NCI-H460 (cell line): ENCODE measurements at regions not wholly inside any gene's neighbourhood (a gene's known extent, or its start where the extent isn't known, plus 50 kb on each side); places are given as distances from the start of the nearest gene placed in this dataset.
"Not testable (repeated sequence)": the region's sequence is repeated elsewhere in the genome, so short reads cannot be mapped to it uniquely, and the experiment has no call there.

Source experiments
- DNase-seq: peaks from one replicate; pipeline ENCODE4 v3.0.0-alpha.2; 2016; ENCODE audit warnings: low read depth; ENCODE audit errors: extremely low read depth

- no peak for DNase-seq
These were observed 417.4 kb downstream of the NDFIP2 start for GRCh38 chr13:79898202-79898826.

DNA sequence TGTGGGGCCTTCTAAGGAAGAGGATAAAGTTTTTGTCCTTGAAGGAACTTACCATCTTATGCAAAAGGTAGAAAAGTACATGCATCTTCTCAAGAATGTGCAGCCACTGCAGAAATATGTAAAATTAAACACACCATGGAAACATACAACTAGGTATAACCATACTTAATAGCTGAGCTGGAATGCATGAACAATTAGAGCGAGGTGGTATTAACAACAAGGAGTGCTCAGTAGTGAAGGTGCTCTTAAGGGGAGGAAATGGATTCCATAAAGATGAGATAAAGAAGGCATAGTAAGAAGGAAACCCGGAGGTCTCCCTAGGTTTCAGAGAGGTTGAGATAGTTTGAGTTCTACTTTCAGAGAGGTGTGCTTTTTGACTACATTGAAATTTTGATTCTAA, 415.9 kb downstream of the NDFIP2 start:
- no peak for DNase-seq

GRCh38 chr13:79895416-79895815, 414.5 kb downstream of the NDFIP2 start:
- DNase-seq, result no peak

DNA sequence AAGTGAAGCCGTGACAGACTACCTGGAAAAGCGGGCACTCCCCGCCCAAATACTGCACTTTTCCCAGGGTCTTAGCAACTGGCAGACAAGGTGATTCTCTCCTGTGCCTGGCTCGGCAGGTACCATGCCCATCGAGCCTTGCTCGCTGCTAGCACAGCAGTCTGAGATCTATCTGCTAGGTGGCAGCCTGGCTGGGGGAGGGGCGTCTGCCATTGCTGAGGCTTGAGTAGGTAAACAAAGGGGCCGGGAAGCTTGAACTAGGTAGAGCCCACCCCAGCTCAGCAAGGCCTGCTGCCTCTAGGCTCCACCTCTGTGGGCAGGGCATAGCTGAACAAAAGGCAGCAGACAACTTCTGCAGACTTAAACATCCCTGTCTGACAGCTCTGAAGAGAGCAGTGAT, 406.3 kb downstream of the NDFIP2 start:
- DNase-seq, result not testable (repeated sequence)

GRCh38 chr13:79886601-79887000, 405.6 kb downstream of the NDFIP2 start:
- DNase-seq, result no peak

DNA sequence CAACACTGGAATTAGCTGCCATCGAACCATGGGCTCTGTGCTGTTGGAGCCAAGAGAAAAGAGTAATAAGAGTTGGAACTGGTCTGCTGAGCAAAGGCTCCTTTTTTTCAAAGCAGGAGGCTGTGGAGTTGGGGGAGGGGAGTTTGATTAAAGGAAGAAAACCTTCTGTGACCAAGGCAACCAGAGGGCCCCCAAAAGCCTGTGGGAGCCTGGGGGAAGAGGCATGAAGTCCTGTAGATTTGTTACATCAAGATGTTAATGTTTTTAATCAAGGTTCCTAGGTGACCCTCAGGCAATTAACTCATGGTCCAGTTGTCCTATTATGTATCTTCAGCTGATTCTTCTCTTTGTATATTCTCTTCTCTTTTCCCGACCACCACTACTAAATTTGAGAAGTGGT, 403.9 kb downstream of the NDFIP2 start:
- DNase-seq, result no peak

DNA sequence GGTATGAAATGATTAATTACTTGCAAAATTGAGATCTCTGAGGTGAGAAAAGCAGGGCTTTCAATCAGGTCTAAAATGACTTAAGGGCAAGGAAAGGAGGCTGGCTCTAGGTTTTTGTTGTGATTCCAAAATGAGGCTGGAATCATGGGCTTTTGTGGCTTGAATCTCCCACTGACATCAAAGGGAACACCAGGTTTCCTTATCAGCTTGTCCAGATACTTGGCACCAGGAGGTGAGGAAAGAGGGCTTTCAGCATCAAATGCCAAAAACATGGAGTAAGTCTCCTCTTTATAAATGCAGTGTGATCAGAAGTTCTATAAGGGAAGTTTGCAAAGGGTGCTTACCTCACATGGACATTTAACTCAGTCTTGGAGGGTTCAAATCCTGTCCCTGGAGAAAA, 402.3 kb downstream of the NDFIP2 start:
- DNase-seq, result no peak

DNA sequence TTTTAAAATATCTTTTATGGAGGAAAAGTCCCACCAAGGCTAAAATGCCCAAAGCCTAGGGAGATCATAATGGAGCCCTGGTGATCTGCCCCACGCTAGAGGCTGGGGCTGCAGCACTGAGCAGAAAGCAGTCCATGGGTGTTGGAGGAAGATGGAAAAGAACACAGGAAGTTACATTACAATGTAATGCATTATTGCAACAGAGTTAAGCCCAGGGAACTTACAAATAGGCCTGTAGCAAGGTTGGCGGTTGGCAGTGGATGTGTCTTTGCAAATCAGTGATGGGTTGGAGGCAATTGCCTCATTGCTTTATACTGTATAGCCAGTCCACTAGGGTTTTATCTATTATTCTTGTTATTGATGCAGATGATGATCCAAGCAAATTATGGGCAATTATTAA, 399.9 kb downstream of the NDFIP2 start:
- no peak for DNase-seq

DNA sequence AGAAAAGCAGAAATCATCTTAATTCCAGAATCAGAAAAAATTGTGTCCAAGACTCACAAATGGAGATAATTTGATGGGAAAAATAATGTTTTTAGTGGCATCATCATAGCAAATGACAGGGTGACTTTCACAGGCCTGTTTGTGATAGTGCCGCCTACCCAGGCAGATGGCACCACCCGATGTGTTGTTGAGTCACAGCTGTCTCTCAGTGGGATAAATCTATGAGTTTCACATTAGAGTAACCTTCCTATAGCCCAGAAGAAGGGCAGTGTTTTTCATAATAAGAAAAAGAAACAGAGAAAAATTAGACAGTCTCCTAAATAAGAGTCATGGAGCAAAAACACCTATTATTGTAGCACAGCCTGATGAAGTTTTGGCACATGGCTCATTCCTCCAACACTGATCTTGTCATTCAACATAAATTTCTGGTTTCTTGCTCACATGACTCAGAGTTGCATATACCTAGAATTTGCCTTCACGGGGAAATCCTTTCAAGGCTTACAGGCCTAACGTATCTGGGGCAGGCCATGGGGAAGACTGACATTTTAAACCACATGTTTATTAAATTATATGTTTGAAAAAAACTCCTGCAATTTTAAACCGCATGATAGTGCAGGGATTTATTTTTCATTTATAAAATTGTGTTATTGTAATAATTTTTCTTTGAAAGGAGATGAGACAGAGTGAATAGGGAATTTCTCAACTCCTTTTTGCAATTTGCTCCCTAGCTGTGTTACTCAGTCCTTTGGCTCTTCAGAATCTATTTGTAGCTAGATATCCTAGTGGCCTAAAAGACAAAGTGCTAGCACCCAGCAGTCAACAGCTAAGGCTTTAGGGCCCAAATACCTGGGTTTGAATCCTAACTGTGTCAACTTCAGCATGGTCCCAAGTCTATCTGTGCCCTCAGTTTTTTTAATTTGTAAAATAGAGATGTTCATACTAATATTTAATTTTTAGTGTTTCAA, 393.7 kb downstream of the NDFIP2 start:
- DNase-seq, result no peak

DNA sequence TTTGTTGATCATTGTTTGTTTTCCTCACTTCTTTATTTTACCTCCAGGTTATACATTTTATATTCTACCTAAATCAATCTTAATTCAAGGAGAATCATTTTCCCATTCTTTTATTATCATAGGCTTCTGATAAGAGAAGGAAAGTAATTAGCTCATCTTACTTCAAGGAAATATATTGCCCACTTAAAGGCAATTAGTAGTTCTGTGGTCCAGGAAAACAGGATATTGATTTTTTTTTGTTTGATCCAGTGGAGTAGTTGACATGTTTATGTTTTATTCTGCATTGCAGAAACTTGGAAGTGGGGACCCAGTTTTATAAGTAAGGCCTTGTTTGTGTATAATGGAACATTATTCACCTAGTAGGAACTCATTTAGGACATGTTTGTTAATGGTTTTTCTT, 390.6 kb downstream of the NDFIP2 start:
- no peak for DNase-seq

GRCh38 chr13:79870766-79871165, 389.8 kb downstream of the NDFIP2 start:
- no peak for DNase-seq

GRCh38 chr13:79870123-79870522, 389.2 kb downstream of the NDFIP2 start:
- DNase-seq, result no peak

GRCh38 chr13:79869326-79869725, 388.4 kb downstream of the NDFIP2 start:
- no peak for DNase-seq

DNA sequence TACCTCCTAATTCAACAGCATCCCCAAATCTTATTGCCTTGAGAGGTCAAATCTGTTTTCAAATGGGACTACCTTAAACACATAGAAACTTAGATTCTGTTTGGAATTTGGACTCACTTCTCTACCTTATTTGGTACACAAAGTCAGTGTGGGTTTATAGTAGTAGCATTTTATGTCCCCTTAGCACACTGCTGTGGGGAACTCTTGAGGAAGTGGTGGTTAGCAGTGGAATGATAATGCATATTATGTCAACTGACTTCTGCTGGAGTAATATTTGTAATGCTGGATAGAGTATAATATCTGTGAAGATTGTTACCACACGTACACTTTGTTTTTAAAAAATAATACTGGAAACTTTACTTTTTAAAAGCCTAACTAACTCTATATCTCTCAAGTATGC, 386.3 kb downstream of the NDFIP2 start:
- DNase-seq, result no peak

DNA sequence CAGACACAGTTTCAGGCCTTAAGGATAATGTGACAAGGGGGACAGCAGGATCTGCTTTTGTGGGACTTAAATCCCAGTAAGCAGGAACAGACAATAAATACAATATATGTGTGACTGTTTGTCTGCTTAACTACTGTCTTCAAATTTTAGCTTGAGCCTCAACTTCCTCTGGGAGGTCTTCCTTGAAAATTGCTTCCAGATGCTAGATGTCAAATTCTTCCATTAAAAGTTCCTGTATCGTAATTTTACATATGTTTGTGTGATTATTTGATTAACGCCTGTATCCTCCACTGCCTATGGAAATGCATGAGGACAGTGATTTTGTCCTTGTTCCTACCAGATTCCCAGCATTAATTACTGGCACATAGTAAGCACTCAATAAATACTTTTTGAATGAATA, 385.5 kb downstream of the NDFIP2 start:
- DNase-seq, result no peak

DNA sequence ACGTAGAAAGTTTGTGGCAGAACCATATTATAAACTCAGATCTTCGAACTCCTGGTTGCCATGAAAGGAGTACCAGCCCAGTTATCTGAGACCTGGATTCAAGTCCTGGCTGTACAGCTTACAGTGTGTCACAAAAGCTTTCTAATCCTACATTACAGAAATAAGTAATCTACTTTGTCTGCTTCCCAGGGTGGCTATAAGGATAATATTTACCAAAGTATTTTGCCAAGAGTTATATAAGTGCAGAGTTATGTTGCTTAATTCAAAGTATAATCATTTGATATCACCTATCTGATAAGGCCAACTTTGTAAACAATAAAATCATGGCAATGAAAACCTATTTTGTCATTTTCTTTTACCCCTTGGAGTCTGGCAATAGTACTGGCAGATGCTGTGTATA, 381.6 kb downstream of the NDFIP2 start:
- no peak for DNase-seq

DNA sequence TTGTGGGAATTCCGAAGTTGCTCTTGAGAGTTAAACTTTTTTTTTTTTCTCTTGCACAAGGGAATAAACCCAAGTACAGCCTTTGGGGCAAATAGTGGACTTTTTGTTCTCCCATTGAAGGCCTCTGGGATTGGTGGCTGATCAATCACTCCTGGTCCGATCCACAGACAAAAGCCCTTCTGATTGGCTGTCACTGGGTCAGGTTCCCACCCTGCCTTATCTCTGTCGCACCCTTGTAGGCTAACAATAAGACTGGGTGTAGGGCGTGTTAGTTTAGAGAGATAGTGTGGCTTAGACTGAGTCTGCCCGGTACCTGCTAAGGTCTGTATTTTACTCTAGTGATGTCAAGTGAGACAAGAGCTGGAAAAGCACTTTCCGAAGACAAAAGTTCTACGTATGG, 380.8 kb downstream of the NDFIP2 start:
- DNase-seq, result no peak

DNA sequence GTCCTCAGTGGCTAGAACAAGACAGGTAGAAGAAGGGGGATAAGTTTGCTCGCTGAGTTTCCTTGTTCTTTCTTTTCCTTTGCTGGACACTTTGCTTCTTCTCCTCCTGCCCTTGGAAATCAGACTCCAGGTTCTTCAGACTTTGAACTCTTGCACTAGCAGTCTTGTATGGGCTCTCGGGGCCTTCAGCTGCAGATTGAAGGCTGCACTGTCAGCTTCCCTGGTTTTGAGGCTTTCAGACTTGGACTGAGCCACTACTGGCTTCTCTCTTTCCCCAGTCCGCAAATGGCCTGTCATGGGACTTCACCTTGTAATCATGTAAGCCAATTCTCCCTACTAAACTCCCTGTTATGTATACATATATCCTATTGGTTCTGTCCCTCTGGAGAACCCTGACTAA, 379.8 kb downstream of the NDFIP2 start:
- no peak for DNase-seq

DNA sequence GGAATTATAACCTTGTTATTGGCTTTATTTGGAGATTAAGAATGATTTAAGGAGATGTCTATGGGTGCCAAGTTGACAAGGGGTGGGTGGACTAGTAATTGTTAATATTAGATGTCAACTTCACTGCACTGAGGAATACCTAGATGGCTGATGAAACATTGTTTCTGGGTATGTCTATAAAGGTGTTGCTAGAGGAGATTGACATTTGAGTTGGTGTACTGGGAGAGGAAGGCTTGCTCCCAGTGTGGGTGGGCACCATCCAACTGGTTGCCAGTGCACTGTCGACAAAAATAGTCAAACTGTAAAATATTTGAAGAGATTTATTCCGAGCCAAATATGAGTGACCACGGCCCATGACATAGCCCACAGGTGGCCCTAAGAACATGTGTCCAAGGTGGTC, 378.8 kb downstream of the NDFIP2 start:
- no peak for DNase-seq

GRCh38 chr13:79853251-79853650, 372.3 kb downstream of the NDFIP2 start:
- no peak for DNase-seq

DNA sequence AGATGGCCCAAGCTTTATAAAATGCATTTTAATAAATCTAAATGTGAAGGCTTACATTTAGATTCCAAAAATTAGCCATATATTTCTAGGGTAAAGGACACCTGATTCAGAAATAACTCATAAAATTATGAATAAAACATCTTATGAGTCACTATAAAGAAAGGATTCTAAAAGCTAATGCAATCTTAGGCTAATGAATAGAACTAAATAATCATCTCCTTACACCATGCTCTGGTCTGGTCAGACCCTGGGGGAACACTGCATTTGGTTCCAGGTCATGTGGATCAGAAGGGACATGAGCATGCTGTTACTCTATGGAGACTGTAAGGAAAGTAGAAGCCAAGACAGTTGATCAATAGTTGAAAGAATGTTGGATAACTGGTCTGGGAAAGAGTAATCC, 370.4 kb downstream of the NDFIP2 start:
- no peak for DNase-seq

GRCh38 chr13:79847882-79848592, 367.1 kb downstream of the NDFIP2 start:
- no peak for DNase-seq
